Tibial nerve (tissue), 4 donors: ENCODE measurements at regions not wholly inside any gene's neighbourhood (a gene's known extent, or its start where the extent isn't known, plus 50 kb on each side); places are given as distances from the start of the nearest gene placed in this dataset.

ENCODE experiments used
- DNase-seq, 2 donors: peaks; one replicate each; pipeline ENCODE4 v3.0.0-alpha.2; 2019; ENCODE audit warnings: low spot score in 2 of 2
- H3K27ac ChIP-seq, 4 donors: fragments of 200-600 bp; sonication (generic) in 3 of 4; one replicate each; pipeline ENCODE4 v1.5.1; 2017 to 2019; ENCODE audit warnings: mild to moderate bottlenecking in 1 of 4
- H3K27me3 ChIP-seq, 2 donors: fragments of 200-600 bp; sonication (generic) in 1 of 2; one replicate each; pipeline versions ENCODE4 v1.5.1 to v1.6.0; 2017 to 2019
- H3K36me3 ChIP-seq, 3 donors: fragments of 200-600 bp; sonication (generic); one replicate each; pipeline ENCODE4 v1.5.1; 2018 to 2019
- H3K4me1 ChIP-seq, 4 donors: fragments of 200-600 bp; sonication (generic) in 3 of 4; one replicate each; pipeline ENCODE4 v1.5.1; 2017 to 2019
- H3K4me3 ChIP-seq, 4 donors: fragments of 200-600 bp; sonication (generic) in 3 of 4; one replicate each; pipeline ENCODE4 v1.5.1; 2017 to 2019; ENCODE audit warnings: mild to moderate bottlenecking in 1 of 4, moderate library complexity in 1 of 4
- H3K9me3 ChIP-seq, 4 donors: fragments of 200-600 bp; sonication (generic) in 3 of 4; one replicate each; pipeline ENCODE4 v1.5.1; 2017 to 2019
- CTCF ChIP-seq, 5 experiments: fragments of 200-600 bp in 3 of 5; fragments of 450-650 bp in 2 of 5; sonication (generic) in 3 of 5; IDR thresholded peaks; one replicate each; pipeline ENCODE4 v1.5.1; 2016 to 2019; ENCODE audit warnings: antibody characterized with exemption in 5 of 5, mild to moderate bottlenecking in 3 of 5, moderate library complexity in 2 of 5
- EP300 ChIP-seq, 2 donors: sonication (generic); formaldehyde crosslinking; IDR thresholded peaks; one replicate each; pipeline ENCODE4 v1.6.1; 2017; ENCODE audit warnings: antibody characterized with exemption in 2 of 2, mild to moderate bottlenecking in 1 of 2
- POLR2A ChIP-seq, 2 donors: fragments of 450-650 bp; IDR thresholded peaks; one replicate each; pipeline ENCODE4 v1.6.1; 2017; ENCODE audit warnings: antibody characterized with exemption in 2 of 2, mild to moderate bottlenecking in 2 of 2, moderate library complexity in 2 of 2
- WGBS, 2 donors: methylation state at CpG; one replicate each; pipeline ENCODE4 v1.1.5; 2018; 5-methylcytosine and 5-hydroxymethylcytosine counted together

DNA sequence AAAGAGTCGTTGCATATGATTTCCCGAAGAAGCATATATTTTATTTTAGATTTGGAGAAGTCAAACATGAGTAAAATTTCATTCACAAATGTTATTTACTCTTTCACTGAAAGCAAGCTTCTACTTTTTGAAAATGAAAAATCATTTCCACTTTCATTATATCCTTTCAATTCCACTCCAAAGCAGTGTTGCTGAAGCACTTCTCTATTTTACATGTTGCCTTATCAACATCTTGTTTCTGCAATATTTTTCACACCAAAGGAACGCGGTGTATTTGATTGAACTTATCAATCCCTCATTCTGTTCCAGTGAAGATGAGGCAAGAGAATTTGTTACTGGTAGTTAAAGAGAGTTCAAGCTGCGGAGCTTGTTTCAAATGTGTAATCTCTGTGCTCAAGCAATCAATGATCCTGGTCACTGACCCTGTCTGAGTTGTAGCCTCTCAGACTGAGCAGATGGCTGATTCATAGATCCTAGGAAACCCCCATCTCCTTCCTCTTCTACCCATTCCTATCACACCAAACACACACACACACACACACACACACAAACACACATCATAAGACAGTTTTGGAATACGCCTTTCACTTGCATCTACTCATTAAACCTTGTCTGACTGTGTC lies 236.2 kb upstream of the FLRT2 start:
- peaks cover 0 to 3% (median 0%) of the 10 kb centered on the region in 4 donors for H3K9me3 ChIP-seq
- DNase-seq, result no peak
- H3K4me1 ChIP-seq, result peaks cover 0 to 5% (median 0%) of the 10 kb centered on the region in 4 donors
- H3K27me3 ChIP-seq, result no peaks in the 10 kb centered on the region
- 84 to 88% methylated on average over 6 of the region's 6 CpGs for WGBS, 2 donors
- TF ChIP-seq EP300 (IDR thresholded peaks at IDR 0.05), result no peak
- no peak for TF ChIP-seq CTCF (IDR thresholded peaks at IDR 0.05)
- TF ChIP-seq POLR2A (IDR thresholded peaks at IDR 0.05), result no peak
- no peak overlapping the region for H3K27ac ChIP-seq
- no peak overlapping the region for H3K4me3 ChIP-seq
- H3K36me3 ChIP-seq, result no peaks in the 10 kb centered on the region

DNA sequence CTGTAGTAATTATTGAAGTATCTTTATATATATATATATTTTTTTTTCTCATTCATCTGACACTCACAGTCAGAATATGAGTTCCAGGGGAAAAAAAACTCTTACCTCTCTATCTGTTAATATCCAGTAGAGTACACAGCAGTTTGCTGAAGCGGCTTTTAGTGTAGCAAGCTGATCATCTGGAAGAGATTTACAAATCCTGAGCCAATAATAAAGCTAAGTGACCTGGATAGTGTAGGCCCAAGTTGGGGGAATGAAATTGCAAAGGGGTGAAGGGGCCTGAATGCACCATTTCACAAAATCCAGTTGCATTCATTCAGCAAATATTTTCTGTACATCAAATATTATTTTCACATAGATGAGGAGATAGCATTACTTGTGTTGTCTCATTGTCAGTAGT lies 234.6 kb upstream of the FLRT2 start:
- Histone ChIP-seq H3K36me3 (no peaks in the 10 kb centered on the region), H3K27me3 (no peaks in the 10 kb centered on the region), H3K4me1 (peaks cover 0 to 5% (median 0%) of the 10 kb centered on the region in 4 donors), H3K27ac (no peak overlapping the region), H3K4me3 (no peak overlapping the region), H3K9me3 (peaks cover 0 to 3% (median 0%) of the 10 kb centered on the region in 4 donors)
- DNase-seq, result no peak
- 63 to 76% methylated on average over 1 of the region's 1 CpG for WGBS, 2 donors
- no peak for TF ChIP-seq CTCF (IDR thresholded peaks at IDR 0.05)
- no peak for TF ChIP-seq POLR2A (IDR thresholded peaks at IDR 0.05)
- no peak for TF ChIP-seq EP300 (IDR thresholded peaks at IDR 0.05)

- WGBS, 2 donors, result 54 to 66% methylated on average over 3 of the region's 3 CpGs
- Histone ChIP-seq H3K27ac (no peak overlapping the region), H3K4me1 (peaks cover 0 to 5% (median 0%) of the 10 kb centered on the region in 4 donors), H3K27me3 (no peaks in the 10 kb centered on the region), H3K9me3 (peaks cover 0 to 3% (median 0%) of the 10 kb centered on the region in 4 donors), H3K4me3 (no peak overlapping the region), H3K36me3 (no peaks in the 10 kb centered on the region)
- DNase-seq, result no peak
- TF ChIP-seq POLR2A (IDR thresholded peaks at IDR 0.05), result no peak
- no peak for TF ChIP-seq CTCF (IDR thresholded peaks at IDR 0.05)
- TF ChIP-seq EP300 (IDR thresholded peaks at IDR 0.05), result no peak
Observed at GRCh38 chr14:85296456-85297210, 233.3 kb upstream of the FLRT2 start.

GRCh38 chr14:85300107-85300506 lies 229.8 kb upstream of the FLRT2 start:
- TF ChIP-seq EP300 (IDR thresholded peaks at IDR 0.05) (no peak), POLR2A (IDR thresholded peaks at IDR 0.05) (no peak), CTCF (IDR thresholded peaks at IDR 0.05) (no peak)
- Histone ChIP-seq H3K9me3 (peaks cover 0 to 3% (median 0%) of the 10 kb centered on the region in 4 donors), H3K36me3 (no peaks in the 10 kb centered on the region), H3K27ac (no peak overlapping the region), H3K27me3 (no peaks in the 10 kb centered on the region), H3K4me3 (no peak overlapping the region), H3K4me1 (peaks cover 0 to 5% (median 0%) of the 10 kb centered on the region in 4 donors)
- no peak for DNase-seq
- WGBS, 2 donors, result 85 to 86% methylated on average over 1 of the region's 1 CpG

- no peak for DNase-seq
- Histone ChIP-seq H3K9me3 (peaks cover 0 to 3% (median 0%) of the 10 kb centered on the region in 4 donors), H3K27ac (no peak overlapping the region), H3K4me1 (peaks cover 0 to 3% (median 0%) of the 10 kb centered on the region in 4 donors), H3K36me3 (no peaks in the 10 kb centered on the region), H3K4me3 (no peak overlapping the region), H3K27me3 (no peaks in the 10 kb centered on the region)
- WGBS, 2 donors, result 80 to 90% methylated on average over 4 of the region's 4 CpGs
- TF ChIP-seq POLR2A (IDR thresholded peaks at IDR 0.05) (no peak), EP300 (IDR thresholded peaks at IDR 0.05) (no peak), CTCF (IDR thresholded peaks at IDR 0.05) (no peak)
Observed at GRCh38 chr14:85301506-85301905, 228.4 kb upstream of the FLRT2 start.
